NK-92 treated with Interleukin-12 subunit alpha and Interleukin-12 subunit beta, amount 100 ng/mL, for 24 hours (cell line): ENCODE measurements at regions not wholly inside any gene's neighbourhood (a gene's known extent, or its start where the extent isn't known, plus 50 kb on each side); places are given as distances from the start of the nearest gene placed in this dataset.

Source experiments
- DNase-seq: peaks from one replicate; lab custom pipeline; 2025; lab: John Stamatoyannopoulos, UW

GRCh38 chr2:15734674-15735483 lies 143.2 kb downstream of the DDX1 start:
- DNase-seq = no peak

- no peak for DNase-seq
These were observed 144.0 kb downstream of the DDX1 start for GRCh38 chr2:15735484-15736326.

GRCh38 chr2:15736396-15737180 lies 144.9 kb downstream of the DDX1 start:
- DNase-seq = no peak

DNA sequence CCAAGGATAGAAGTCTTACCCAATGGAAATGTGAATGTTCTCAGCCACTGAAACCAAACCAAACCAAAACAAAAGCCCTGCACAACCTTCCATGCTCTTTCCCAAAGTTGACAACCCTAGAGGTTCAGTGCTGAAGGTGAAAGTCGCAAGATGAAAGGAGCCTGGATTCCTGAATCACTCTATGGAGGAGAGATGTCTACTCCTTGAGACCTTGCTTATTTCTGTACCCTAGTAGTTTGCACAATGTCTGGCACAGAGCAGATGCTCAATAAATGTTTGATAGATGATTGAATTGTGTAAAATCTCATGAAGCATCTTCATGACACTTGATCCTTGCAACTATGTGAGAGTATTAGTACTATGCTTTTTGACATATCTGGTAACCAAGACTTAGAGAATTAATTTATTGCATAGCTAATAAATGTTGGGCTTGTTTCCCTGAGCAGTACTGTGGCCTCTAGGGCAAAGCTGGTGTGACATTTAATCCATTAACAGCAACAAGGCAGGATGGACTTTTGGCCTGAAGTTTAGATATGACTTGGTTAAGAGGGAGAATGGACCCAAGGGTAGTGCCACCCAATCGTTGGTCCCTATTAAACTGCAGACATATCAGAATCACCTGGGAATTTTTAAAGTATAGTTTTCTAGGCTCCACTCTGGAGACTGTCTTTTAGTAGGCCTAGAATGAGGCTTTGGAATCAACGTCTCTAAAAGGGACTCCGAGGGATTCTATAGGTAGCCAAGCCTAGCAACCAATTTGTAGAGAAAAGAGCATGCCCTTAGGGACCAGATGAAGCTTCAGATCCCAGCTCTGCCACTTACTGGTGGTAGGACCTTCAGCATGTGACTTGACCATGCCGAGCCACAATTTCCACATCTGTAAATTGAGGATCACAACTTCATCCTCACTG lies 145.9 kb downstream of the DDX1 start:
- no peak for DNase-seq

- no peak for DNase-seq
These were observed 146.5 kb downstream of the DDX1 start for GRCh38 chr2:15738225-15738546.

GRCh38 chr2:15738943-15739342 lies 147.3 kb downstream of the DDX1 start:
- DNase-seq = no peak

GRCh38 chr2:15744820-15745219 lies 153.2 kb downstream of the DDX1 start:
- no peak for DNase-seq

DNA sequence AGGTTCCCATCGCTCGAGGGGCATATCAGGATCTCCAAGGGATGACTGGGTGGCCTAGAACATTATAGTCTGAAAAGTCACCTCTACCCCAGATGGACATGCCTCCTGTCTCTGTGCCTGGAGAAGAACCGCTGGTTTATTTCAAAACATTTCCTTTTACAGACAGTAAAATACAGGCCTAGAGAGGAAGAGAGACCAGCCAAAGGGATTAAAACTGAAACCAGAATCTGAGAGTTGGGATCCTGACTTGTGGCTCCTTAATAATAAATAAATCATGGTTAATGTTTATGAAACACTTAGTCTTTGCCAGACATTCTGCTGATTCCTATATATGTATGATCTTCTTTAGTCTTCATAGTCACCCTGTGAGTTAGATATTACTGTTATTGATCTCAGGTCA lies 153.7 kb downstream of the DDX1 start:
- no peak for DNase-seq

DNA sequence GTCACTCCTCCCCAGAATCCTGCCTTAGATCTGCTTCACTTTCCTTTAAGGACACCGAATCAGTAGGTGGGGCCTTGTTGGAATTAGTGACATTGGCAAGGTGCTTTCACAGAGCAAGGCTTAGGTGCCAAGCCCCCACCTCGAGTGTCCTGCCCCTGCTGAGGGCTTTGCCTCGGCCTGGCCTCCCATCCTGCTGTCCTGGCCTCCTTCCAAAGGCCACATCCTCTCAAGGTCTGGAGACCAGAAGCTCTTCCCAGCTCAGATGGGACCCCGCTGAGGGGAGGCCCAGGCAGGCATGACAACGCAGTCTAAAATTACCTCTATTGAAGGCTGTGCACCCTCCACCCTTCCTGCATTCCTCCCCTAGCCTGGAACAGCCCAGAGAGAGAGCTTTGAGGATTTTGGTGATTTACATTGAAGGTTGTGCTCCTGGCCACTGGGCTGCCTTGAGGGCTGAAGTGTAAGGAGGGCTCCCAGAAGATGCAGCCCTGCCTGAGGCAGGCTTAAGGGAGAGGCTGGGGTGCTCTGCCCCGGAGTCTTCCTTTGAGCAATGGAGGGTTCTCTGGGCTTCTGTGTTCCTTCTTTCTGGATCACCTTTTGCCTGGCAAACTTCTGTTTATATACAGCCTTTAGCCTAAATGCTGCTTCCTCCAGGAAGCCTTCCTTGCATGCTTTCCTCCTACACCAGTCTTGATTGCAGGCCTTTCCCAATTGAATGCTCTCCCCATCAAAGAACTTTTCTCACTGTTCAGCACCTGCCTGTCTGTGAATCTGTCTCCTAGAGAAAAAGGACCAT lies 154.4 kb downstream of the DDX1 start:
- DNase-seq = no peak

GRCh38 chr2:15746703-15747550 lies 155.3 kb downstream of the DDX1 start:
- no peak for DNase-seq

DNA sequence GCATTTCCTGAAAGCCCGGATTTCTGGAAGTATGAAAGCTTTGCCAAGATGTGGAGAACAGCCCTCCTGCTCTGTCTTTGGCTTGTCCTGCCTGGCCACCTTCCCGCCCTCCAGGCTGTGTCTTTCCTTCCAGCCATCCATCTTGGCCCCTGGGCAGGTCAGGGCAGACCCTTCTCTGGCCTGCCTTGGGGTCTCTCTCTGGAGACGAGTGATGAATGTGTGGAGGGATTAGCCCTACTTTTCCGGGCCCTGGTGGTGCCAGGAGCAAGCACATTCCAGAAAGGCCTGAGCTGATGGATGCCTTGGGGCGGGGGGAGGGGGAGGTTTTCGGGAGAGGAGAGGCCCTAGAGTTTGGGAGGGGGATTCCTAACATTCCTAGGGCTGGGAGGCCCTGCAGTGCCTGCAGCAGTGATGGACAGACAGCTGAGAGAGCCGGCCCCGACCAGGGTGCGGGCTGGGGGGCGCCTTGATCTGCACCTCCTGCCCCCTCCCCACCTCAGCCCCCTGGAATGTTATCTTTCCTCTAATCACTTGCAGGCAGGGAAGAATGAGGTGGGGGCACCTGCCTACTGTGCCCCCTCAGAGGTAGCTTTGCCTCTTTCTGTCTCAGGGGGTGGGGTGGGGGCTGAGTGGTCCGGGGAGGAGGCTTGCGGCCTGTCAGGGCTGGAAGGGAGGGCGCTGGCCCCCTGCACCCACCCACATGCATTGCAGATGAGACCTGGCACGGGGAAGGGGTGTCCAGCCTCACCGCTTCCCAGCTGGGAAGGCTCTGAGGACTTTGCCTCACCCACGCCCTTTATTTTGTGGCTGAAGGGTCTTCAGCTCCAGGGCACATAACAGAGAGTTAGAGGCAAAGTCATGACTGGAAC lies 156.2 kb downstream of the DDX1 start:
- DNase-seq = no peak

DNA sequence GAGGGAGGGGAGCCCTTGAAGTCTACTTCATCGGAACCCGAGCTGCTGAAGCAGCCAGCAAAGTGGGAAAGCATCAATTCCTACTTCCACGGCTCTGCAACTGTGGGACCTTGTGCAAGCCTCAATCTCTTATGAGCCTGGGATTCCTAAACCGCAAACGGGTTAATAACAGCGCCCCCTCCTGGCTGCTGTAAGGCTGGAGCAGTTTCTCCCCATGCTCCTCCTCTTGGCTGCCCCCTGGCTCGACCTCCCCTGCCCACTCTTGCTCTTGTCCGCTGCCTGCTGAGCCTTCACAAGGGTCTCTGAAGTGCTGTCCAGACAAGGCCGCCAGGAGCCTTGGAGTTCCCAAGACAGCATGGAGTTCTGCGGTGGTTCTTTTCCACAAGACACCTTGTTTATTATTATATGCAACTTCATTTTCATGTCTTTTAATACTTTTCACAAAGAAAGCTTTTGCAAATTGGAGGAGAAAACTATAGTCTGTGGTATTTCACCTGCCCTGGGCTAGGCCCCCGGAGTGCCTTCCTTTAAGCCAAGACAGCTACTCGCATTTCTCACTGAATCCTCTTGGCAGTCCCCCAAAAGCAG lies 157.2 kb downstream of the DDX1 start:
- no peak for DNase-seq

GRCh38 chr2:15749460-15750432 lies 158.1 kb downstream of the DDX1 start:
- no peak for DNase-seq

- no peak for DNase-seq
These were observed 158.8 kb downstream of the DDX1 start for GRCh38 chr2:15750433-15750814.

GRCh38 chr2:15750822-15751329 lies 159.2 kb downstream of the DDX1 start:
- no peak for DNase-seq

DNA sequence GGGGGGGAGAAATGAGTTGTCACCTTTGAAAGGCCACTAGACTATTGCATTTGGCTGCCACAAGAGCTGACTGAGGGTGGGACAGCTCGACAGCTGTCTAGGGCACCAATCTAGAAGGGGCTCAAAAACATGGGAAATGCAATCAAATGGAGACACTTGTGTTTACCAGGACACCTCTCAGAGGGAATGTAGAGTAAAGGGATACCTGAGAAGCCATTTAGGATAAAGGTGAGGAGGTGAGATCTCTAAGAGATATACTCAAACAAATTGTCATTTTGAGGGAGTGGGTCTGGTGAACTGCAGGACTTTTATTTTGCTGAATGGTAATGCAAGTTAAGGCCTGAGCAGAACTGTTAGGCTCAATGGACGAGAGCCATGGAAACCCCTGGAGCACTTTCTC lies 159.8 kb downstream of the DDX1 start:
- no peak for DNase-seq
